Progenitor cell of endocrine pancreas (in vitro differentiated cells): ENCODE measurements at regions not wholly inside any gene's neighbourhood (a gene's known extent, or its start where the extent isn't known, plus 50 kb on each side); places are given as distances from the start of the nearest gene placed in this dataset.

Source experiments
- DNase-seq: peaks from one replicate; pipeline ENCODE4 v3.0.0; 2021; ENCODE audit warnings: low spot score; ENCODE audit not compliant: unreplicated experiment
- H3K27ac Mint-ChIP-seq: 2 replicates; pipeline ENCODE4 v1.8.0; 2021; ENCODE audit warnings: mild to moderate bottlenecking, moderate library complexity, mixed read lengths
- H3K27me3 Mint-ChIP-seq: 2 replicates; pipeline ENCODE4 v1.8.0; 2021; ENCODE audit warnings: mixed read lengths
- H3K36me3 Mint-ChIP-seq: 2 replicates; pipeline ENCODE4 v1.8.0; 2022; ENCODE audit warnings: mixed read lengths; ENCODE audit not compliant: insufficient read depth
- H3K4me1 Mint-ChIP-seq: 2 replicates; pipeline ENCODE4 v1.8.0; 2021; ENCODE audit warnings: low read depth, mixed read lengths
- H3K4me3 Mint-ChIP-seq: 2 replicates; pipeline ENCODE4 v1.8.0; 2021; ENCODE audit warnings: low read depth, mild to moderate bottlenecking, moderate library complexity, mixed read lengths
- H3K9me3 Mint-ChIP-seq: 2 replicates; pipeline ENCODE4 v1.8.0; 2021; ENCODE audit warnings: low read depth, mixed read lengths
- TF ChIP-seq, protein P1 (sequence below): fragments of 200-600 bp; sonication (generic); IDR thresholded peaks from one replicate; pipeline ENCODE4 v1.5.0; 2021; ENCODE audit warnings: antibody characterized with exemption, mild to moderate bottlenecking; ENCODE audit not compliant: unreplicated experiment

DNA sequence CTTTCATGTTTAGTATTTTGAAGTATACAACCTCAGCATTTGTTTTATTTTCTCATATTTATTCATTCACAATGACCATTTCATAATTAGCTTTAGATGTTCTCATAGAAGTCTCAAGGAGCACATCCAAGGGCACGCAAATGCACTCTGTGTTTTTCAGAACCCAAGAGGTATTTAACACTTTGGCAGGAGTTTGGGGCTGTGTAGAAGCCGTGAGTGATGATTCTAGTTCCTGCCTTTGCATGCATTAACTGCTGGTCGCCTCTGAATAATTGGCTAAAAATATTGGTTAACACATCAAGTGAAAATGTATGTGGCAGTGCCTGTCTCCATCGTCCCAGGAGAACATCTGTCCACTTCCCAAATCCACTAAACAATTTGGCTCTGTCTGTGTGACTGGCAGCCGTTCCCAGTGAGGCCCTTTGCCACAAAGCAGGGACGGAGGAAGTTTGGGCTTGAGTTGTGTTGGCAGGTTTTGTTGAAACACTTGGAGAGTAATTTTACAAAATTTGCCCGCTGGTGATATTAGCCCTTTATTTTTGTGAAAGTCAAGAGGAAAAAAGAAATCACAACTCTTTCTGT is 730.7 kb upstream of the SLIT2 start:
- no peak for DNase-seq
- H3K27ac Mint-ChIP-seq, result no peak overlapping the region
- TF ChIP-seq, protein P1, sequence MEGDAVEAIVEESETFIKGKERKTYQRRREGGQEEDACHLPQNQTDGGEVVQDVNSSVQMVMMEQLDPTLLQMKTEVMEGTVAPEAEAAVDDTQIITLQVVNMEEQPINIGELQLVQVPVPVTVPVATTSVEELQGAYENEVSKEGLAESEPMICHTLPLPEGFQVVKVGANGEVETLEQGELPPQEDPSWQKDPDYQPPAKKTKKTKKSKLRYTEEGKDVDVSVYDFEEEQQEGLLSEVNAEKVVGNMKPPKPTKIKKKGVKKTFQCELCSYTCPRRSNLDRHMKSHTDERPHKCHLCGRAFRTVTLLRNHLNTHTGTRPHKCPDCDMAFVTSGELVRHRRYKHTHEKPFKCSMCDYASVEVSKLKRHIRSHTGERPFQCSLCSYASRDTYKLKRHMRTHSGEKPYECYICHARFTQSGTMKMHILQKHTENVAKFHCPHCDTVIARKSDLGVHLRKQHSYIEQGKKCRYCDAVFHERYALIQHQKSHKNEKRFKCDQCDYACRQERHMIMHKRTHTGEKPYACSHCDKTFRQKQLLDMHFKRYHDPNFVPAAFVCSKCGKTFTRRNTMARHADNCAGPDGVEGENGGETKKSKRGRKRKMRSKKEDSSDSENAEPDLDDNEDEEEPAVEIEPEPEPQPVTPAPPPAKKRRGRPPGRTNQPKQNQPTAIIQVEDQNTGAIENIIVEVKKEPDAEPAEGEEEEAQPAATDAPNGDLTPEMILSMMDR, result no peak
- no peaks in the 10 kb centered on the region for H3K27me3 Mint-ChIP-seq
- no peaks in the 10 kb centered on the region for H3K4me1 Mint-ChIP-seq
- H3K36me3 Mint-ChIP-seq, result no peaks in the 10 kb centered on the region
- no peak overlapping the region for H3K4me3 Mint-ChIP-seq
- H3K9me3 Mint-ChIP-seq, result no peaks in the 10 kb centered on the region

DNA sequence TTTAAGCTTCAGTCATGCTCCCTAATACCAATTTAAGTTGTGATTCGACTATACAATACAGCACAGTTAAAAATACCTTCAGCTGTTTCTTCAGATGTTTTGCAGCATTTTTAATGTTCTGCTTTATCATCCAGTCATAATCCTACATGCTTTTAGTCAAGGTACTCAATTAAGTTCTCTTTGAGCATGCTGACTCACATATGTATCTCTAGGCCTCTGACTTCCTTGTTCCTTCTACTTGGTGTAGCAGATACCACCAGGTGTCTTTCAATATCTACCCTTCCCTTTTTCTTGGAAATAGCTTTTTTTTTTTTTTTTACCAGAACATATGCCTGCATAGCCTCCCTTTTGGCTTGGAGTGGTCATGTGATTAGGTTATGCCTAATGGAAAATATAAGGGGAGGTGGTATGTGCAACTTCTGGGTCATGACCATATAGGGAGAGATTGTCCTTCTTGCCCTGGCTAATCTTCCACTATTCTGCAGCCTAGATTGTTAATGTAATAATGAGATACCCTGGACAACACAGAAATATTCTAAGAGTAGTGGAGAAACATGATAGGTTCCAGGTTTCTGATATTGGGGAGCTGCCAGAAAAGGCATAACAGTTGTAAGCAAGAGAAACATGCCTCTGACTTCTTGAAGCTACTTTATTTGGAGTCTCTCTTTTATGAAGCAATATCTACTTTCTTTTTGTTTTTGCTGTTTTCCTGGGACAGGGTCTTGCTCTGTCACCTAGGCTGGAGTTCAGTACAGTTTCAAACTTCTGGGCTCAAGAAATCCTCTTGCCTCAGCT is 737.2 kb upstream of the SLIT2 start:
- no peak overlapping the region for H3K27ac Mint-ChIP-seq
- H3K9me3 Mint-ChIP-seq, result no peaks in the 10 kb centered on the region
- H3K27me3 Mint-ChIP-seq, result no peaks in the 10 kb centered on the region
- no peaks in the 10 kb centered on the region for H3K36me3 Mint-ChIP-seq
- TF ChIP-seq, protein P1, result no peak
- no peak for DNase-seq
- no peaks in the 10 kb centered on the region for H3K4me1 Mint-ChIP-seq
- no peak overlapping the region for H3K4me3 Mint-ChIP-seq

DNA sequence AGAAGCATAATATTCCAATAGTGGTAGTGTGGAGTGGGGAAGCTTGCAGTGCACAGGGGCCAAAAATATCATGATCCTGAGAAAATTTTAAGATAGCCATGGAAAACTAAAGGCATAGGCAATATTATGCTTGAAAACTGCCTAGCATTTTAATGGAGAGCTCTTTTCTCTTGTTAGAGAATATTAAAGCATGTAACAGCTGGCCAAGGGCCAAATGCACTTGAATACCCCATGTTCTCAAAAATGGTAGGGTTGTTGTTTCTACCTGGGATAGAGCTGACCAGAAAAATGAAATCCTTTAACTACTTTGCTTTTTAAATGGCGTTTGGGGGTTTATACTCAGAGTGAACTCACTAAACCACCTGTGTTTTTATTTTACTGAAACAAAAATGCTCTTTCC is 739.6 kb upstream of the SLIT2 start:
- no peaks in the 10 kb centered on the region for H3K36me3 Mint-ChIP-seq
- DNase-seq, result no peak
- no peaks in the 10 kb centered on the region for H3K27me3 Mint-ChIP-seq
- H3K4me1 Mint-ChIP-seq, result no peaks in the 10 kb centered on the region
- H3K9me3 Mint-ChIP-seq, result no peaks in the 10 kb centered on the region
- TF ChIP-seq, protein P1, result no peak
- no peak overlapping the region for H3K4me3 Mint-ChIP-seq
- no peak overlapping the region for H3K27ac Mint-ChIP-seq

DNA sequence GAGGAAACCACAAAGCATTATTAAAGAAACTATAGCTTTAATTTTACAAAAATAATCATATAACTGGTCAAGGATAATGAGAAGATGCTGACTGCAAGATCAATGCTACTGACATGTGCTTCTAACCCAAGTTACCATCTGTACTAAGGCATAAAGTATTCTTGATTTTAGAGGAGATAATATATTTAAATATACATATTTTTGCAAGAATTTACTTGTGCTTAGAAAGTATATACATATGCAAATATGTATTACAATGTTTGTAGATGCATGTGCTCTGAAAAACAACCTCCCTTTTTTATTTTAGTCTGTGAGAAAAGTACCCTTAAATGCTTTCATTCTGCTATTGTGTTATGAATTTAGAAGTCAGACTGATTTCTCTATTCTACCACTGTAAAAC is 740.7 kb upstream of the SLIT2 start:
- H3K27me3 Mint-ChIP-seq, result no peaks in the 10 kb centered on the region
- H3K9me3 Mint-ChIP-seq, result no peaks in the 10 kb centered on the region
- no peaks in the 10 kb centered on the region for H3K36me3 Mint-ChIP-seq
- H3K27ac Mint-ChIP-seq, result no peak overlapping the region
- TF ChIP-seq, protein P1, result no peak
- no peak overlapping the region for H3K4me3 Mint-ChIP-seq
- H3K4me1 Mint-ChIP-seq, result no peaks in the 10 kb centered on the region
- no peak for DNase-seq

DNA sequence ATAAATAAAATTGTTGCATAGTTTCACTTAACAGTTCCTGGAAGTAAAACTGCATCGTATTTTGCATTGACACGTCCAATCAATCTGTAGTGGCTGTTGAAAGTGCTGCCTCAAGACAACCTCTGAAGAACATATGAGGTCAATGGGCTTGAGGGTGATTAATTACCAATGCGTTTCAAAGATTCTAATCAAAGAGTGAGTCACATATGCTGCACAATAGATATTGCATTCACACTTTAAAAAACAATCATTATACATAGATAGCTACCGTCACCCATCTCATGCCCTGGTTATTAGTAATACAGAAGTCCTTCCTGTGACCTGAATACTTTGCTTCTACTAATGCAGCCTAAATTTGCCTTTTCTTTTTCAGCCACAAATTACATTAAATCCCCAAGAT is 743.3 kb upstream of the SLIT2 start:
- Mint-ChIP-seq H3K4me3 (no peak overlapping the region), H3K9me3 (no peaks in the 10 kb centered on the region), H3K27me3 (no peaks in the 10 kb centered on the region), H3K4me1 (no peaks in the 10 kb centered on the region), H3K27ac (no peak overlapping the region), H3K36me3 (no peaks in the 10 kb centered on the region)
- DNase-seq, result no peak
- TF ChIP-seq, protein P1, result no peak
